HG02623 (cell line): ENCODE measurements at regions not wholly inside any gene's neighbourhood (a gene's known extent, or its start where the extent isn't known, plus 50 kb on each side); places are given as distances from the start of the nearest gene placed in this dataset.
"Not testable (repeated sequence)": the region's sequence is repeated elsewhere in the genome, so short reads cannot be mapped to it uniquely, and the experiment has no call there.

Experiments used
- ATAC-seq: cut with Tn5 transposase; IDR thresholded peaks from one replicate; pipeline ENCODE4 v1.9.1; 2021; ENCODE audit warnings: moderate library complexity; ENCODE audit not compliant: unreplicated experiment

GRCh38 chr3:19825193-19825592 lies 108.8 kb downstream of the EFHB start:
- ATAC-seq: no peak

GRCh38 chr3:19822805-19823204 lies 111.2 kb downstream of the EFHB start:
- ATAC-seq: no peak

- no peak for ATAC-seq
Measured at GRCh38 chr3:19816631-19817030, 117.4 kb downstream of the EFHB start.

- ATAC-seq: no peak
Measured at GRCh38 chr3:19815805-19816204, 118.2 kb downstream of the EFHB start.

- not testable (repeated sequence) for ATAC-seq
Measured at GRCh38 chr3:19813743-19814142, 120.3 kb downstream of the EFHB start.

GRCh38 chr3:19811689-19812088 lies 122.3 kb downstream of the EFHB start:
- ATAC-seq: no peak

GRCh38 chr3:19808834-19809233 lies 125.2 kb downstream of the EFHB start:
- ATAC-seq: no peak

- ATAC-seq: no peak
Measured at GRCh38 chr3:19799887-19800286, 134.1 kb downstream of the EFHB start.

- ATAC-seq: no peak
Measured at GRCh38 chr3:19799115-19799514, 134.9 kb downstream of the EFHB start.

- ATAC-seq: no peak
Measured at GRCh38 chr3:19798324-19798723, 135.7 kb downstream of the EFHB start.

GRCh38 chr3:19792388-19792787 lies 141.6 kb downstream of the EFHB start:
- no peak for ATAC-seq

GRCh38 chr3:19775765-19776164 lies 158.3 kb downstream of the EFHB start:
- ATAC-seq: no peak

- no peak for ATAC-seq
Measured at GRCh38 chr3:19769694-19770093, 164.3 kb downstream of the EFHB start.

GRCh38 chr3:19765954-19766353 lies 168.1 kb downstream of the EFHB start:
- no peak for ATAC-seq

GRCh38 chr3:19757773-19758172 lies 176.2 kb downstream of the EFHB start:
- no peak for ATAC-seq

- no peak for ATAC-seq
Measured at GRCh38 chr3:19749448-19750017, 184.5 kb downstream of the EFHB start.

GRCh38 chr3:19748782-19749447 lies 185.1 kb downstream of the EFHB start:
- no peak for ATAC-seq

GRCh38 chr3:19744047-19744446 lies 190.0 kb downstream of the EFHB start:
- no peak for ATAC-seq

- ATAC-seq: no peak
Measured at GRCh38 chr3:19742935-19743334, 191.1 kb downstream of the EFHB start.

- ATAC-seq: no peak
Measured at GRCh38 chr3:19739504-19739903, 194.5 kb downstream of the EFHB start.

- no peak for ATAC-seq
Measured at GRCh38 chr3:19738846-19739245, 195.2 kb downstream of the EFHB start.

- no peak for ATAC-seq
Measured at GRCh38 chr3:19735111-19735510, 198.9 kb downstream of the EFHB start.

GRCh38 chr3:19734453-19734852 lies 199.6 kb downstream of the EFHB start:
- ATAC-seq: no peak
